CD4-positive, CD25-positive, alpha-beta regulatory T cell (primary cell): ENCODE measurements at regions not wholly inside any gene's neighbourhood (a gene's known extent, or its start where the extent isn't known, plus 50 kb on each side); places are given as distances from the start of the nearest gene placed in this dataset.

Experiments used
- ATAC-seq, 2 donors: fragments of 150-1000 bp; cut with Tn5 transposase; one replicate each; pipeline ENCODE4 v1.10.0; 2021; ENCODE audit warnings: low read depth in 2 of 2, moderate number of reproducible peaks in 2 of 2, moderate library complexity in 1 of 2
- DNase-seq, 3 donors: peaks; one replicate each; pipeline versions ENCODE4 v3.0.0 to v3.0.0-alpha.2; 2012 to 2022; ENCODE audit warnings: mixed read lengths in 1 of 3
- H3K27ac ChIP-seq: one replicate; pipeline ENCODE4 v1.7.0; 2013; ENCODE audit warnings: mild to moderate bottlenecking, low read length; ENCODE audit not compliant: insufficient read depth, poor library complexity, severe bottlenecking
- H3K27me3 ChIP-seq: one replicate; pipeline ENCODE4 v1.7.0; 2013; ENCODE audit warnings: low read length; ENCODE audit not compliant: control insufficient read depth, insufficient read depth
- H3K36me3 ChIP-seq: one replicate; pipeline ENCODE4 v1.7.0; 2013; ENCODE audit warnings: mild to moderate bottlenecking, low read length, moderate library complexity; ENCODE audit not compliant: control insufficient read depth, insufficient read depth
- H3K4me1 ChIP-seq: 2 replicates; pipeline ENCODE4 v1.7.0; 2013; ENCODE audit warnings: mild to moderate bottlenecking, low read length; ENCODE audit not compliant: insufficient read depth, control insufficient read depth, poor library complexity, severe bottlenecking
- H3K4me3 ChIP-seq: one replicate; pipeline ENCODE4 v1.7.0; 2013; ENCODE audit warnings: low read depth, mild to moderate bottlenecking, low read length, moderate library complexity
- H3K9me3 ChIP-seq, 2 experiments: 1 replicate in 1 of 2; 2 replicates in 1 of 2; pipeline ENCODE4 v1.7.0; 2013; ENCODE audit warnings: low read length in 2 of 2, mild to moderate bottlenecking in 1 of 2, moderate library complexity in 1 of 2; ENCODE audit not compliant: control insufficient read depth in 2 of 2
- H3K27ac Mint-ChIP-seq, 3 donors: one replicate each; pipeline ENCODE4 v1.8.0; 2020 to 2022; ENCODE audit warnings: mild to moderate bottlenecking in 3 of 3, mixed read lengths in 3 of 3, moderate library complexity in 2 of 3
- H3K27me3 Mint-ChIP-seq: one replicate; pipeline ENCODE4 v1.8.0; 2022; ENCODE audit warnings: mild to moderate bottlenecking, mixed read lengths
- H3K36me3 Mint-ChIP-seq: one replicate; pipeline ENCODE4 v1.8.0; 2020; ENCODE audit warnings: mixed read lengths
- H3K4me1 Mint-ChIP-seq, 4 donors: one replicate each; pipeline ENCODE4 v1.8.0; 2020 to 2022; ENCODE audit warnings: mixed read lengths in 4 of 4, mild to moderate bottlenecking in 1 of 4
- H3K4me3 Mint-ChIP-seq, 4 donors: one replicate each; pipeline ENCODE4 v1.8.0; 2020 to 2022; ENCODE audit warnings: mild to moderate bottlenecking in 4 of 4, mixed read lengths in 4 of 4, moderate library complexity in 3 of 4
- H3K9me3 Mint-ChIP-seq, 7 donors: one replicate each; pipeline ENCODE4 v1.8.0; 2020 to 2022; ENCODE audit warnings: mixed read lengths in 7 of 7, mild to moderate bottlenecking in 3 of 7, moderate library complexity in 2 of 7

DNA sequence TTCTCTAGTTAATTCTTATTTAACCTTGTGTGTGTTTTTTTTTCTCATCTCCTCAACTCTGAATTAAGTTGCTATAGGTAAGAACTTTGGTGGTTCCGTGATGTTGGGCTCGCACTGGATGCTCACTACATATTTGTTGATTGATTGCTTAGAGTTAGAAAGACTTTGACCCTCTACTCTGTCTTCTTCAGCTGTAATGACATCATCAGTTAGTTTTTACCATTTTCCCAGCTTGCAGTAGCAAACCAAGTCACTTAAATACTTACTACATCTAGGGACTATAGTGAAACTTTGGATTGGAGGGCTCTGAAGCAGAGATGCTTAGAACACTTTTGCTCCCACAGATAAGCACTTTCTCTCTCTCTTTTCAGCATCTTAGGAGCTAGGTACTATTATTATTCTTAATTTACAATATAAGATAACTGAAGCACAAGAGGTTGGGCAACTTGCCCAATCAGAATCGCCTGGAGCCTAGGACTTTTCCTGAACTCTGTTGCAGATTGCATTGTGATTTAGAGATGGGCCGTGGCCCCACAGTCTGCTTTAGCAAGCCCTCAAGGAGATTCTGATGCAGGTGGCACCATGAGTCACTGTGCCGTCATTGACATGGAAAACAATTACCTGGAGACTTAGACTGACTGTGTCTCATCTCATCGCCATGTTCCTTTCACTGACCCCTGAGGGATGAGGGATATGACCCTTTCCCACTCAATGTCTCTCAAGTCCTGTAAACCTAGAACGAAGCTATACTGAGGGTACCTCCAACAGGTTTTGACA is 471.9 kb upstream of the PODXL start:
- H3K4me3 ChIP-seq = no peak overlapping the region
- H3K27me3 ChIP-seq = no peaks in the 10 kb centered on the region
- H3K27ac Mint-ChIP-seq = no peak overlapping the region
- no peak overlapping the region for H3K27ac ChIP-seq
- H3K27me3 Mint-ChIP-seq = no peaks in the 10 kb centered on the region
- DNase-seq (no peak), ATAC-seq (no peak)
- H3K9me3 Mint-ChIP-seq = peaks cover 0 to 4% (median 0%) of the 10 kb centered on the region in 7 donors
- no peaks in the 10 kb centered on the region for H3K9me3 ChIP-seq
- H3K36me3 ChIP-seq = no peaks in the 10 kb centered on the region
- no peaks in the 10 kb centered on the region for H3K4me1 Mint-ChIP-seq
- H3K4me1 ChIP-seq = no peaks in the 10 kb centered on the region
- no peaks in the 10 kb centered on the region for H3K36me3 Mint-ChIP-seq
- H3K4me3 Mint-ChIP-seq = no peak overlapping the region

DNA sequence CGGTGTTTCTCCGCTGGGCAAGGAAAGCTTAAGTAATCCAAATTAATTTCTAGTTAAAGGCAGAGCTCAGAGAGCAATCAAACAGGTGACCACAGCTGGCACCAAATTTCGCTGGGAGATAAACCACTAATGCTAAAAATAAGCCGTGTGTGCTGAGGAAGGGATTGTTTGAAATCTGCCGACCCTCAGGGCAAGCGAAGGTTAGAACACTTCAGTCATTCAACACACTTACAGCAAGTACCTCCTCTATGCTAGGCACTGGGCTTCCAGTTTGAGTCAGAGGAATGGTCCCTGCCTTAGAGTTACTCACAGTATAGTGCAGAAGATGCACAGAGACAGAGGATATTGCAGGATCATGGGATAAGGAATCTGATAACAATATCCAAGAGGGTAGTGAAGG is 467.9 kb upstream of the PODXL start:
- Mint-ChIP-seq H3K4me1 (no peaks in the 10 kb centered on the region), H3K4me3 (no peak overlapping the region), H3K9me3 (peaks cover 0 to 7% (median 0%) of the 10 kb centered on the region in 7 donors), H3K27ac (no peak overlapping the region), H3K27me3 (no peaks in the 10 kb centered on the region), H3K36me3 (no peaks in the 10 kb centered on the region)
- Histone ChIP-seq H3K27me3 (no peaks in the 10 kb centered on the region), H3K4me1 (no peaks in the 10 kb centered on the region), H3K36me3 (no peaks in the 10 kb centered on the region), H3K4me3 (no peak overlapping the region), H3K27ac (no peak overlapping the region), H3K9me3 (no peaks in the 10 kb centered on the region)
- DNase-seq (no peak), ATAC-seq (no peak)

DNA sequence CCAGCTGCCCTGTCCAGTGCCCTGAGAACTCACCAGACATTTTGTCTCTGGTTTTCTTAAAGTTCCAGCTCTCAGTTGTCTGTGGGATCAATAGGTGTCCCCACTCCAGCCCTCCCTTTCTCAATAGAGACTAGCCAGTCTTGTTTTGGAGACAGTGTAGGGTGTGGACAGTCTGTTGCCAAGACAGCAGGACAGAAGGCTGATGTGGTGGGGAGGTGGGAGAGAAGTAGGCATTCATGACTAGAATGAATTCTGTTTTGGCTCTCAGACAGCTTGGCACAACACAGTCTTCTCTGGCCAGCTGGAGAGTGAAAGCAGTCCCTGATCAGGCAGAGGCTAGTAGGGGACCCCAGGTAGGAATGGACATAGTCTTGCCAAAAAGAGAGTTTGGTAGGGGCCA is 467.0 kb upstream of the PODXL start:
- peaks cover 0 to 7% (median 0%) of the 10 kb centered on the region in 7 donors for H3K9me3 Mint-ChIP-seq
- H3K4me3 Mint-ChIP-seq = no peak overlapping the region
- no peaks in the 10 kb centered on the region for H3K36me3 ChIP-seq
- H3K4me1 Mint-ChIP-seq = no peaks in the 10 kb centered on the region
- no peak overlapping the region for H3K4me3 ChIP-seq
- no peaks in the 10 kb centered on the region for H3K9me3 ChIP-seq
- H3K27me3 ChIP-seq = no peaks in the 10 kb centered on the region
- H3K27ac ChIP-seq = no peak overlapping the region
- H3K36me3 Mint-ChIP-seq = no peaks in the 10 kb centered on the region
- no peaks in the 10 kb centered on the region for H3K4me1 ChIP-seq
- no peak for ATAC-seq
- H3K27ac Mint-ChIP-seq = no peak overlapping the region
- no peaks in the 10 kb centered on the region for H3K27me3 Mint-ChIP-seq
- no peak for DNase-seq

DNA sequence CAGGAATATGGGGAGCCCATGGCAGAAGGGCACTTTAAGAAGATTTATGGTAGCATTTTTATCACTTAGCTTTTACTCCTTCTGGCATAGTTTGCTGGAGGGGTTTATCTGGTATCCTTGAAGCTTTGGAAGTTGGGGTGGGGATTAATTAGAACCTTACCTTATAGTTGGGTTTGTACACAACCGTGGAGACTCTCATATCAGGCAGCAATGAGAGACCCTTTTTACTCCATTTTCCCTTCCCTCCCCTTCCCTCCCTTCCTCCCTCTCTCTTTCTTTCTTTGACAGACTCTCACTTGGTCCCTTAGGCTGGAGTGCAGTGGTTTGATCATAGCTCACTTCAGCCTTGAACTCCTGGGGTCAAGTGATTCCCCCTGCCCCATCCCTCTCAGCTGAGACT is 465.8 kb upstream of the PODXL start:
- H3K27me3 Mint-ChIP-seq = no peaks in the 10 kb centered on the region
- H3K4me3 ChIP-seq = no peak overlapping the region
- H3K36me3 Mint-ChIP-seq = no peaks in the 10 kb centered on the region
- no peaks in the 10 kb centered on the region for H3K36me3 ChIP-seq
- no peak overlapping the region for H3K27ac Mint-ChIP-seq
- H3K27me3 ChIP-seq = no peaks in the 10 kb centered on the region
- H3K4me1 Mint-ChIP-seq = no peaks in the 10 kb centered on the region
- no peak overlapping the region for H3K27ac ChIP-seq
- H3K9me3 Mint-ChIP-seq = peaks cover 0 to 7% (median 0%) of the 10 kb centered on the region in 7 donors
- ATAC-seq (no peak), DNase-seq (no peak)
- no peaks in the 10 kb centered on the region for H3K4me1 ChIP-seq
- H3K9me3 ChIP-seq = no peaks in the 10 kb centered on the region
- no peak overlapping the region for H3K4me3 Mint-ChIP-seq

DNA sequence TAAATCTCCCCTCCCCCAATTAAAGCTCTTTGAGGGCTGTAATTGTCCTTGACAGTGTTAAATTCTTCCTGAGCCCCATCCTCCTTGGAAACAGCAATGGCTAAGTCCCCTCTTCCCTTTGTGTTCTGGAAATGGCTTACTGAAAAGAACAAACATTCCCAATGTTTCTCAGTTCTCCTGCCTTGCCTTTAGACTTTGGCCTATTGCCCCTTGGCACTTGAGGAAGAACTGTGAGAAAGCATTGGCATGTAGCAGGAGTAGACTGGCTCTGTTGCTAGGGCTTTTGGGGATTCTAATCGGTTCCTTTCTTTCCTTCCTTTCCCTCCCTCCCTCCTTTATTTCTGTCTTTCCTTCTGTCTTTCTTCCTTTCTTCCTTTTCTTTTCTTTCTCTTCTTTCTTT is 463.3 kb upstream of the PODXL start:
- ATAC-seq (no peak), DNase-seq (no peak)
- Histone ChIP-seq H3K27ac (no peak overlapping the region), H3K9me3 (no peaks in the 10 kb centered on the region), H3K4me1 (no peaks in the 10 kb centered on the region), H3K27me3 (no peaks in the 10 kb centered on the region), H3K36me3 (no peaks in the 10 kb centered on the region), H3K4me3 (no peak overlapping the region)
- Mint-ChIP-seq H3K4me3 (no peak overlapping the region), H3K27me3 (no peaks in the 10 kb centered on the region), H3K9me3 (peaks cover 0 to 10% (median 1%) of the 10 kb centered on the region in 7 donors), H3K36me3 (no peaks in the 10 kb centered on the region), H3K4me1 (no peaks in the 10 kb centered on the region), H3K27ac (no peak overlapping the region)

DNA sequence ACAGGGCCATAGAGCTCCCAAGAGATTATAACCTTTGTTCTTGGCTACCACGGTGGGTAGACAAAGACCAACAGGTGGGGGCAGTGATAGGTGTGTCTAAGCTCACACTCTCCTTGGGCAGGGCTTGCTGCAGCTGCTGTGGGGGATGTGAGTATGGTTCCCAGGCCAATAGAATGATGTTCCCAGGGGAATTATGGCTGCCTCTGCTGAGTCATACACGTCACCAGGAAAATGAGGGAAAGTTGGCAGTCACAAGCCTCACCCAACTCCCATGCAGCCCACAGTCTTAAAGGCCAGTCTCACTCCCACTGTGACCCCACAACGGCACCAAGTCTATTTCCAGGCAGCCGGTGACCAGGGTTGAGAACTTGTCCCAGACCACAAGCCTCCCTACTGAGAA is 453.4 kb upstream of the PODXL start:
- Mint-ChIP-seq H3K27me3 (peaks cover 11% of the 10 kb centered on the region), H3K36me3 (no peaks in the 10 kb centered on the region), H3K4me3 (no peak overlapping the region), H3K4me1 (no peaks in the 10 kb centered on the region), H3K27ac (no peak overlapping the region), H3K9me3 (peaks cover 0 to 10% (median 2%) of the 10 kb centered on the region in 7 donors)
- H3K4me3 ChIP-seq = no peak overlapping the region
- no peaks in the 10 kb centered on the region for H3K27me3 ChIP-seq
- ATAC-seq = no peak
- no peak for DNase-seq
- H3K27ac ChIP-seq = no peak overlapping the region
- no peaks in the 10 kb centered on the region for H3K36me3 ChIP-seq
- no peaks in the 10 kb centered on the region for H3K4me1 ChIP-seq
- H3K9me3 ChIP-seq = no peaks in the 10 kb centered on the region

DNA sequence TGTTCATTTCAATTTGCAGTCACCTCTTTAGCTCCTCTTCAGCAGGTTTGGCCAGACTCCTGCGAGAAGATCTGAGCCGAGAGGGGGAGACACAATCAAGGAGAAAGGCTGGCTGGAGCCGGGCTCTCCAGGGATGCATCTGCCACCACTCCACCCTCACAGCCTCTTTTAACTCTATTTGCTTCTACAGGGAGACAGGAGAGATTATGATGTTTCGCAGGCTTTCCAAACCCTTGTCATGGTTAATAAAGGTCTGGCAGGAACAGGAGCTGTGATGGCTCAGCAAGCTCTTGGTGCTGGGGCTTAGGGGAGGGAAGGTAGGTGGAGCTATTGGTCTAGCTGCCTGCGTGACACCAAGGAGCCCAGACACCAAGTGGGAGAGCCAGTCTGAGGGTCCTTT is 448.1 kb upstream of the PODXL start:
- no peaks in the 10 kb centered on the region for H3K4me1 Mint-ChIP-seq
- no peaks in the 10 kb centered on the region for H3K36me3 Mint-ChIP-seq
- DNase-seq (no peak), ATAC-seq (no peak)
- no peak overlapping the region for H3K4me3 Mint-ChIP-seq
- no peaks in the 10 kb centered on the region for H3K36me3 ChIP-seq
- H3K27ac ChIP-seq = no peak overlapping the region
- H3K9me3 Mint-ChIP-seq = peaks cover 0 to 4% (median 0%) of the 10 kb centered on the region in 7 donors
- no peaks in the 10 kb centered on the region for H3K9me3 ChIP-seq
- no peaks in the 10 kb centered on the region for H3K27me3 ChIP-seq
- H3K27ac Mint-ChIP-seq = no peak overlapping the region
- H3K4me3 ChIP-seq = no peak overlapping the region
- H3K27me3 Mint-ChIP-seq = peaks cover 11% of the 10 kb centered on the region
- H3K4me1 ChIP-seq = no peaks in the 10 kb centered on the region

DNA sequence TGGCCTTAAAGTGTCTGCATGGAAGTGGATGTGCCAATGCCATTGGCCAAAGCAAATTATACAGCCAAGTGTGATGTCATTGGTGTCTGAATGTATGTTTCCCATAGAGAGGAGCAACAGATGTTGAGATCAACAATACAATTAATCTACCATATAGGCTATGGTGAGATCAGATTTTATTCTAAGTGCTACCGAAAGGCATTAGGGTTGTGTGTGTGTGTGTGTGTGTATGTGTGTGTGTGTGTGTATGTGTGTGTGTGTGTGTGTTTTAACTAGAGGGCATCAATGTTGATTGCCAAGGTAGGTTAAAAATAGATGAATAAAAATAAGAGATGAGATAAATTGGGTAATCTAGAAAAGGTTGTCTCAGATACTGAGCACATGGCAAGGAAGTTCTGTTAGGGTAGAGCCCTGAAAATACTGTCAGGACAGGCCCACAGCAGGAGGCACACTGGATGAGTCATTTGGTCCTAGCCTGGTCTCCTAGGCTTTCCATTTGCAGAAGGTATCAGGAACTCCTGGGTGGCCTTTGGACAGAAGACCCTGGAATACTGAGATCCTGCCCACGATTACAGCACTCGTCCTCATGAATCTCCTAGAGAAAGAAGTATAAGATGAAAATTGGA is 446.0 kb upstream of the PODXL start:
- ATAC-seq (no peak), DNase-seq (no peak)
- H3K27ac ChIP-seq = no peak overlapping the region
- H3K4me3 ChIP-seq = no peak overlapping the region
- no peaks in the 10 kb centered on the region for H3K4me1 Mint-ChIP-seq
- no peaks in the 10 kb centered on the region for H3K36me3 ChIP-seq
- H3K27me3 Mint-ChIP-seq = no peaks in the 10 kb centered on the region
- no peaks in the 10 kb centered on the region for H3K27me3 ChIP-seq
- no peak overlapping the region for H3K27ac Mint-ChIP-seq
- H3K36me3 Mint-ChIP-seq = no peaks in the 10 kb centered on the region
- H3K4me3 Mint-ChIP-seq = no peak overlapping the region
- no peaks in the 10 kb centered on the region for H3K9me3 ChIP-seq
- H3K4me1 ChIP-seq = no peaks in the 10 kb centered on the region
- H3K9me3 Mint-ChIP-seq = no peaks in the 10 kb centered on the region
